Calu3 (cell line): ENCODE measurements at regions not wholly inside any gene's neighbourhood (a gene's known extent, or its start where the extent isn't known, plus 50 kb on each side); places are given as distances from the start of the nearest gene placed in this dataset.

Source experiments
- BruUV-seq: library from RNA; stranded (reverse); fragments of 400-500 nt; replicated peaks from 2 replicates; lab custom pipeline; 2021; lab: Mats Ljungman, UMichigan
- CTCF ChIA-PET: fragments of 300-600 bp; sonication (Branson Sonifier 250); formaldehyde crosslinking; loops from one replicate; lab custom pipeline; 2022; ENCODE audit warnings: antibody characterized with exemption; lab: Charles Lee
- DNase-seq: peaks from one replicate; pipeline ENCODE4 v3.0.0; 2022
- H3K27ac Mint-ChIP-seq: one replicate; pipeline ENCODE4 v1.8.0; 2022; ENCODE audit warnings: mixed read lengths; ENCODE audit not compliant: unreplicated experiment
- H3K27me3 Mint-ChIP-seq: one replicate; pipeline ENCODE4 v1.8.0; 2022; ENCODE audit warnings: mixed read lengths; ENCODE audit not compliant: unreplicated experiment
- H3K36me3 Mint-ChIP-seq: one replicate; pipeline ENCODE4 v1.8.0; 2022; ENCODE audit warnings: mild to moderate bottlenecking, moderate library complexity, mixed read lengths; ENCODE audit not compliant: insufficient read depth, unreplicated experiment
- H3K4me1 Mint-ChIP-seq: one replicate; pipeline ENCODE4 v1.8.0; 2022; ENCODE audit warnings: mild to moderate bottlenecking, low read depth, mixed read lengths; ENCODE audit not compliant: unreplicated experiment
- H3K4me3 Mint-ChIP-seq: one replicate; pipeline ENCODE4 v1.8.0; 2022; ENCODE audit warnings: mild to moderate bottlenecking, low read depth, moderate library complexity, mixed read lengths; ENCODE audit not compliant: unreplicated experiment
- H3K9me3 Mint-ChIP-seq: one replicate; pipeline ENCODE4 v1.8.0; 2022; ENCODE audit warnings: low read depth, mixed read lengths; ENCODE audit not compliant: unreplicated experiment
- CTCF ChIP-seq: fragments of 200-600 bp; IDR thresholded peaks from one replicate; pipeline ENCODE4 v1.8.0; 2022; ENCODE audit warnings: antibody characterized with exemption; ENCODE audit not compliant: unreplicated experiment
- intact Hi-C: fragments of 100-400 bp; cut with micrococcal nuclease; formaldehyde crosslinking; loops from one replicate; pipeline ENCODE4 v1.10.0; 2022; ENCODE audit not compliant: unreplicated experiment

- CTCF ChIA-PET = no interaction called here
- intact Hi-C loops = no loop called here
- no peak overlapping the region for H3K27ac Mint-ChIP-seq
- no peaks in the 10 kb centered on the region for H3K36me3 Mint-ChIP-seq
- TF ChIP-seq CTCF = no peak
- no peak overlapping the region for H3K4me3 Mint-ChIP-seq
- H3K4me1 Mint-ChIP-seq = no peaks in the 10 kb centered on the region
- no peaks in the 10 kb centered on the region for H3K9me3 Mint-ChIP-seq
- H3K27me3 Mint-ChIP-seq = no peaks in the 10 kb centered on the region
- no peak for DNase-seq
- BruUV-seq = no TSS peak
Observed at GRCh38 chr1:164977561-164977960, 379.0 kb downstream of the LMX1A start.

GRCh38 chr1:164971921-164972415 lies 384.5 kb downstream of the LMX1A start:
- intact Hi-C loops = no loop called here
- Mint-ChIP-seq H3K4me1 (no peaks in the 10 kb centered on the region), H3K36me3 (no peaks in the 10 kb centered on the region), H3K27ac (no peak overlapping the region), H3K9me3 (no peaks in the 10 kb centered on the region), H3K27me3 (no peaks in the 10 kb centered on the region), H3K4me3 (no peak overlapping the region)
- TF ChIP-seq CTCF = no peak
- DNase-seq = no peak
- no TSS peak for BruUV-seq
- CTCF ChIA-PET = no interaction called here

GRCh38 chr1:164971391-164971790 lies 385.1 kb downstream of the LMX1A start:
- Mint-ChIP-seq H3K27me3 (no peaks in the 10 kb centered on the region), H3K27ac (no peak overlapping the region), H3K4me1 (no peaks in the 10 kb centered on the region), H3K4me3 (no peak overlapping the region), H3K36me3 (no peaks in the 10 kb centered on the region), H3K9me3 (no peaks in the 10 kb centered on the region)
- intact Hi-C loops = no loop called here
- TF ChIP-seq CTCF = no peak
- no TSS peak for BruUV-seq
- CTCF ChIA-PET = no interaction called here
- no peak for DNase-seq

- intact Hi-C loops = no loop called here
- Mint-ChIP-seq H3K4me3 (no peak overlapping the region), H3K27me3 (no peaks in the 10 kb centered on the region), H3K4me1 (no peaks in the 10 kb centered on the region), H3K27ac (no peak overlapping the region), H3K9me3 (no peaks in the 10 kb centered on the region), H3K36me3 (no peaks in the 10 kb centered on the region)
- DNase-seq = no peak
- CTCF ChIA-PET = no interaction called here
- no peak for TF ChIP-seq CTCF
- no TSS peak for BruUV-seq
Observed at GRCh38 chr1:164969253-164969652, 387.3 kb downstream of the LMX1A start.

- TF ChIP-seq CTCF = no peak
- CTCF ChIA-PET = no interaction called here
- Mint-ChIP-seq H3K4me1 (no peaks in the 10 kb centered on the region), H3K36me3 (no peaks in the 10 kb centered on the region), H3K27me3 (no peaks in the 10 kb centered on the region), H3K9me3 (peaks cover 5% of the 10 kb centered on the region), H3K4me3 (no peak overlapping the region), H3K27ac (no peak overlapping the region)
- BruUV-seq = no TSS peak
- intact Hi-C loops = no loop called here
- DNase-seq = no peak
Observed at GRCh38 chr1:164967300-164967699, 389.2 kb downstream of the LMX1A start.
